ENCODE measurements at regions not wholly inside any gene's neighbourhood (a gene's known extent, or its start where the extent isn't known, plus 50 kb on each side); places are given as distances from the start of the nearest gene placed in this dataset.

DNA sequence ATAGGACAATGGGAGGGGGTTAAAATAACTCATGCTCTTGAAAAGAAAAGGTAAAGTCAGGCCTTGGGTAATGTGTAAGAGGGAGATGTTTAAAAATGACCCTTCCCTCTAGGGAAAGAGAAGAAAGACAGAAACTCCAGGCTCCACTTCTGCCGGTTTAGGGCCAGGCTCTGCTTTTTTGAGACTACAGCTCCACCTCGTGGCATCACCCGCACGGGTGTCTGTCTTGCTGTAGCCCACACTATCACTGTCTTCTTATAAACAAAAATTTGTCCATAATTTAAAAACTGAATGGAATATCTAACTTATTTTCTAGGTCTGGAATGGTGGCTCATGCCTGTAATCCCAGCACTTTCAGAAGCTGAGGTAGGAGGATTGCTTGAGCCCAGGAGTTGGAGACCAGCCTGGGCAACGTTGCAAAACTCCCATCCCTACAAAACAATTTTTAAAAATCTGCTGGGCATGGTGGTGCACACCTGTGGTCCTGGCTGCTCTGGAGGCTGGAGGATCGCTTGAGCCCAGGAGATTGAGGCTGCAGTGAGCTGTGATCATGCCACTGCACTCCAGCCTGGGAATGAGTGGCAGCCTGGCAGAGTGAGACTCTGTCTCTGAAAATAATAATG lies 65.1 kb upstream of the GTF3A start:
- TF ChIP-seq RAD21 (IDR thresholded peaks at IDR 0.05; ENCODE audit: low read depth) (peak; percentile 92), TAF1 (IDR thresholded peaks at IDR 0.05; ENCODE audit: low read depth) (no peak)

DNA sequence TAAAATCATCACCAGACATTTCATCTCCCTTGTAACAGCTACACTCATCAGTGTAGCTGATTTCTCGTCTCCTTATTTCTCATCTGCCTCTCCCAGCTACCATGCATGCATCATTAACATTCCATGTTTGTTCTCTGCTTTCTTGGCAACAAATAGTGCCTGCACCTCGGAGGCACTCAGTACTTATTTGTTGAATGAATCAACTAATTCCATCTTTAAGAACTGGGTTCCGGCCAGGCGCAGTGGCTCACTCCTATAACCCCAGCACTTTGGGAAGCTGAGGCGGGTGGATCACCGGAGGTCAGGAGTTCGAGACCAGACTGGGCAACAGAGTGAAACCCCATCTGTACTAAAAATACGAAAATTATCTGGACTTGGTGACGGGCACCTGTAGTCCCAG lies 63.9 kb upstream of the GTF3A start:
- TF ChIP-seq CEBPB (IDR thresholded peaks at IDR 0.05): no peak
- TF ChIP-seq FOXM1 (IDR thresholded peaks at IDR 0.05; ENCODE audit: borderline replicate concordance, low read depth): no peak
- TF ChIP-seq YY1 (IDR thresholded peaks at IDR 0.05; ENCODE audit: low read depth): no peak
- no peak for TF ChIP-seq TCF12 (IDR thresholded peaks at IDR 0.05; ENCODE audit: low read depth)
- no peak for TF ChIP-seq TEAD4 (IDR thresholded peaks at IDR 0.05)
- no peak for TF ChIP-seq ZBTB7A (IDR thresholded peaks at IDR 0.05; ENCODE audit: low read depth)
- no peak for TF ChIP-seq CREB1 (IDR thresholded peaks at IDR 0.05; ENCODE audit: low read depth)
- TF ChIP-seq, protein P1, sequence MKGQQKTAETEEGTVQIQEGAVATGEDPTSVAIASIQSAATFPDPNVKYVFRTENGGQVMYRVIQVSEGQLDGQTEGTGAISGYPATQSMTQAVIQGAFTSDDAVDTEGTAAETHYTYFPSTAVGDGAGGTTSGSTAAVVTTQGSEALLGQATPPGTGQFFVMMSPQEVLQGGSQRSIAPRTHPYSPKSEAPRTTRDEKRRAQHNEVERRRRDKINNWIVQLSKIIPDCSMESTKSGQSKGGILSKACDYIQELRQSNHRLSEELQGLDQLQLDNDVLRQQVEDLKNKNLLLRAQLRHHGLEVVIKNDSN (IDR thresholded peaks at IDR 0.05): no peak
- no peak for TF ChIP-seq TAF1 (IDR thresholded peaks at IDR 0.05; ENCODE audit: low read depth)
- TF ChIP-seq, protein P2, sequence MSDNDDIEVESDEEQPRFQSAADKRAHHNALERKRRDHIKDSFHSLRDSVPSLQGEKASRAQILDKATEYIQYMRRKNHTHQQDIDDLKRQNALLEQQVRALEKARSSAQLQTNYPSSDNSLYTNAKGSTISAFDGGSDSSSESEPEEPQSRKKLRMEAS (IDR thresholded peaks at IDR 0.05): no peak
- TF ChIP-seq RAD21 (IDR thresholded peaks at IDR 0.05; ENCODE audit: low read depth): no peak
- TF ChIP-seq, protein P3, sequence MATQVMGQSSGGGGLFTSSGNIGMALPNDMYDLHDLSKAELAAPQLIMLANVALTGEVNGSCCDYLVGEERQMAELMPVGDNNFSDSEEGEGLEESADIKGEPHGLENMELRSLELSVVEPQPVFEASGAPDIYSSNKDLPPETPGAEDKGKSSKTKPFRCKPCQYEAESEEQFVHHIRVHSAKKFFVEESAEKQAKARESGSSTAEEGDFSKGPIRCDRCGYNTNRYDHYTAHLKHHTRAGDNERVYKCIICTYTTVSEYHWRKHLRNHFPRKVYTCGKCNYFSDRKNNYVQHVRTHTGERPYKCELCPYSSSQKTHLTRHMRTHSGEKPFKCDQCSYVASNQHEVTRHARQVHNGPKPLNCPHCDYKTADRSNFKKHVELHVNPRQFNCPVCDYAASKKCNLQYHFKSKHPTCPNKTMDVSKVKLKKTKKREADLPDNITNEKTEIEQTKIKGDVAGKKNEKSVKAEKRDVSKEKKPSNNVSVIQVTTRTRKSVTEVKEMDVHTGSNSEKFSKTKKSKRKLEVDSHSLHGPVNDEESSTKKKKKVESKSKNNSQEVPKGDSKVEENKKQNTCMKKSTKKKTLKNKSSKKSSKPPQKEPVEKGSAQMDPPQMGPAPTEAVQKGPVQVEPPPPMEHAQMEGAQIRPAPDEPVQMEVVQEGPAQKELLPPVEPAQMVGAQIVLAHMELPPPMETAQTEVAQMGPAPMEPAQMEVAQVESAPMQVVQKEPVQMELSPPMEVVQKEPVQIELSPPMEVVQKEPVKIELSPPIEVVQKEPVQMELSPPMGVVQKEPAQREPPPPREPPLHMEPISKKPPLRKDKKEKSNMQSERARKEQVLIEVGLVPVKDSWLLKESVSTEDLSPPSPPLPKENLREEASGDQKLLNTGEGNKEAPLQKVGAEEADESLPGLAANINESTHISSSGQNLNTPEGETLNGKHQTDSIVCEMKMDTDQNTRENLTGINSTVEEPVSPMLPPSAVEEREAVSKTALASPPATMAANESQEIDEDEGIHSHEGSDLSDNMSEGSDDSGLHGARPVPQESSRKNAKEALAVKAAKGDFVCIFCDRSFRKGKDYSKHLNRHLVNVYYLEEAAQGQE (IDR thresholded peaks at IDR 0.05; ENCODE audit: low read depth): no peak
- TF ChIP-seq NFIC (IDR thresholded peaks at IDR 0.05): no peak
- TF ChIP-seq EP300 (IDR thresholded peaks at IDR 0.05; ENCODE audit: borderline replicate concordance): no peak

GRCh38 chr13:27362064-27362751 lies 62.2 kb upstream of the GTF3A start:
- TF ChIP-seq, protein P3 (IDR thresholded peaks at IDR 0.05; ENCODE audit: low read depth): no peak
- TF ChIP-seq, protein P2 (IDR thresholded peaks at IDR 0.05): peak; percentile 77
- 0 out of 2 replicates have a peak, but pooled peaks have one; percentile 31 for TF ChIP-seq EP300 (IDR thresholded peaks at IDR 0.05; ENCODE audit: borderline replicate concordance)
- 0 out of 2 replicates have a peak, but pooled peaks have one; percentile 10 for TF ChIP-seq YY1 (IDR thresholded peaks at IDR 0.05; ENCODE audit: low read depth)
- 0 out of 2 replicates have a peak, but pooled peaks have one; percentile 44 for TF ChIP-seq ZBTB7A (IDR thresholded peaks at IDR 0.05; ENCODE audit: low read depth)
- peak; percentile 86 for TF ChIP-seq RAD21 (IDR thresholded peaks at IDR 0.05; ENCODE audit: low read depth)

DNA sequence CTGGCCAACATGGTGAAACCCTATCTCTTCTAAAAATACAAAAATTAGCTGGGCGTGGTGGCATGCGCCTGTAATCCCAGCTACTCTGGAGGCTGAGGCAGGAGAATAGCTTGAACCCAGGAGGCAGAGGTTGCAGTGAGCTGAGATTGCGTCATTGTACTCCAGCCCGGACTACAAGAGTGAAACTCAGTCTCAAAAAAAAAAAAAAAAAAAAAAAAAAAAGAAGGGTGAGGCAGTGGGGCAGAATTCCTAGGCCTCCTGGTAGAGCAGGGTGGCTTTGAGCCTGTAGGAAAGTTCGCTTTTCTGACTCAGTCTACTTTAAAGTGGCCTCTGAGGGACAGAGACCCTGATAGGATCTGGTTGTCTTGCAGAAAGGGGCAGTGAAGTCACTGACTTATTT lies 60.8 kb upstream of the GTF3A start:
- TF ChIP-seq CEBPB (IDR thresholded peaks at IDR 0.05): 0 out of 2 replicates have a peak, but pooled peaks have one; percentile 11

DNA sequence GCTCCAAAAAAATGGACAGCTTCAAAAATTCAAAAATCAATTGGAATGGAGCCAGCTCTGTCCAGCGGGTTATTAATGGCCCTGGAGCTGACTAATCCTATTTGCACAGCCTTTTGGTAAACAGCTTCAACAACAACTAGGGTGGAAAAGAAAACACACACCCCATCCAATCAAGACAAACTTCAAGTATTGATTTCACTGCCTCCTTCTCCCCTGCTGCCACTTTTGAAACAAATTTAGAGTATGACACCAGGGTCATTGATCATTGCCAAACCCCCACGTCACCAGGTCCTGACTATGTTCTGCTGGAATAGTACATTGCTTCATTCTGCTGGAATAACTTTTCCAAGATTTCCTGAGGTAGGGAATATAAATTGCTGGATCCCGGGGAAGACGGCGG lies 56.8 kb upstream of the GTF3A start:
- no peak for TF ChIP-seq EGR1 (IDR thresholded peaks at IDR 0.05)
- TF ChIP-seq RAD21 (IDR thresholded peaks at IDR 0.05; ENCODE audit: low read depth): no peak
- no peak for TF ChIP-seq TAF1 (IDR thresholded peaks at IDR 0.05; ENCODE audit: low read depth)
- TF ChIP-seq FOXM1 (IDR thresholded peaks at IDR 0.05; ENCODE audit: borderline replicate concordance, low read depth): no peak
- TF ChIP-seq ZBTB7A (IDR thresholded peaks at IDR 0.05; ENCODE audit: low read depth): no peak
- TF ChIP-seq, protein P3 (IDR thresholded peaks at IDR 0.05; ENCODE audit: low read depth): no peak
- TF ChIP-seq CEBPB (IDR thresholded peaks at IDR 0.05): no peak
- TF ChIP-seq TCF12 (IDR thresholded peaks at IDR 0.05; ENCODE audit: low read depth): no peak
- TF ChIP-seq NFIC (IDR thresholded peaks at IDR 0.05): no peak
- no peak for TF ChIP-seq TEAD4 (IDR thresholded peaks at IDR 0.05)
- TF ChIP-seq, protein P2 (IDR thresholded peaks at IDR 0.05): no peak
- no peak for TF ChIP-seq CREB1 (IDR thresholded peaks at IDR 0.05; ENCODE audit: low read depth)
- TF ChIP-seq YY1 (IDR thresholded peaks at IDR 0.05; ENCODE audit: low read depth): no peak
- TF ChIP-seq EP300 (IDR thresholded peaks at IDR 0.05; ENCODE audit: borderline replicate concordance): no peak
- TF ChIP-seq, protein P1 (IDR thresholded peaks at IDR 0.05): no peak

Data from Ishikawa (cell line).